GM18511 (cell line): ENCODE measurements at regions not wholly inside any gene's neighbourhood (a gene's known extent, or its start where the extent isn't known, plus 50 kb on each side); places are given as distances from the start of the nearest gene placed in this dataset.
A peak's percentile ranks its signal among the peaks of the same experiment; 100 is the strongest.

Experiments
- ATAC-seq: cut with Tn5 transposase; IDR thresholded peaks from one replicate; pipeline ENCODE4 v1.9.1; 2021; ENCODE audit warnings: mild to moderate bottlenecking, moderate library complexity; ENCODE audit not compliant: unreplicated experiment

DNA sequence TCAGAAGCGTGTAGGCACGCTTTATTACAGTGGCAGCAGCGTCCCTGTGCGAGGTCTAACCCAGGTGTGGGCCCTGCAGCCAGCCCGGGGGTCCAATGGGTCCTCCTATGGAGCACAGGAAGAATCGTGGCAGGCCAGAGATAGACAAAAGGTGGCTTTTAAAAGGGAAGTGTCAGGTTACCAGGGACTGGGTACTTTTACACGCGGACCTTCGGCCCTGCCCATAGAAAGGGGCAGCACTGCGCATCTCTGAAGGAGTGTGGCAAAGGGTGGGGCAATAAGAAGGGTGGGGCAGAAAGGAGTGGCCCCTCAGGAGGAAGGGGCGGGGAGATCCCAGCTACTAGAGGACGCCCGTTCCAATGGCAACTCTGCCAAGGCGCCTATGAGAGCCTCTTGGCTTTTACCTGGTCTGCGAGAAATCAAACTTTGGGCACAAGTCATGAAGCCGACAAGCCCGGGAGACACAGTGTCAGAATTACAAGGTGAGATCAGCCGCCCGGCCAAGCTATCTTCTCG, 1419.8 kb downstream of the UQCRFS1 start:
- ATAC-seq = peak; percentile 76

DNA sequence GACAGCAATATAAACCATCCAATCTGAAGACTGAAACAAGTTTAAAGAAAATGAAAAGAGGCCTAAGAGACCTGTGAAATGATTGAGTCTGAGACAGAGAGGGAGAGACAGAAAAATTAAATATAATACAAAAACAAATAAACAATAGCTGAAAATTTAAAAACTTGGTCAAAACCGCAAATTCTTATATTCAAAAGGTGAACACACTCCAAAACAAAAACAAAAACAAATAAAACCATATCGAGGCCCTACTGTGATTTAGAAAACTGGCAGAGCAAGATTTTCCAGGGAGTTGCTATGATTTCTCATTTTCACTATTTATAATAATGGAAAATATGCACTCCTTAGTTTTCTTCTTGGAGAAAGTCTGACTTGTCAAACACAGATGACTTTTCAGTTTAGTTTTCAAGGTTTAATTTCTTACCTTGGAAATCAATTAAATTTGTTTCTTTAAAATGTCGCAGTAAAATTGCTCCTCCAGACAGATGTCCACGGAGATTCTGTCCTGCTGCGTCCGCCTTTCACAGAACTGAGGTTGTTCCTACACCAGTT, 1420.3 kb downstream of the UQCRFS1 start:
- no peak for ATAC-seq

DNA sequence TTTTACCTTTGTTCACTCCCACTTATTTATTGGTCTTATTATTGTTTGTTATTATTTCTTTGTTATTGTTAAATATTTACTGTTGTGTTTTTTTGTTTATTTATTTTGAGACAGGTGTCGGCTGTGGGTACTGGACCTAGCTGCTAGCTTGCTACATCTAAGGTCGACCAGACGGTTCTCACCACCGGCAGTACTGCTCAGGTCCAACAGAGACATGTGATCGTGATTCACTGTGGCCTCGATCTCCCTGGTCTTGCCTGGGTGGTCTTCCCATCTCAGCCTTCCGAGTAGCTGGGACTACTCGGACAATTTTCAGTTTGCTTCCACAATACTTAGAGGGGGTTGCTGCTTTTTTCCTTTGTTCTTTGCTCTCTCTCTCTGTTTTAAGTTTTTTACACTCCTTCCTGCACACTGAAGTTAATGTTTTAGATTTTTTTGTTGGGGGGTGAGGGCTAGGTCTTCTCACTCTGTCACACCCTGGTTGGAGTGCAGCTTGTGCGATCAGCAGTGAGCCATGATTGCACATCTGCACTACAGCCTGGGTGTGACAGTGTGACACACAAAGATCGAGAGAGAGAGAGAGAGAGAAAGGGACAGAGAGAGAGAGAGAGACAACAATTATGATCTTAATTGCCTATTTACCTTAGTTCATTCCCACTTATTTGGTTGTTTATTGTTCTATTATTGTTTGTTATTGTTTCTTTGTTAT, 1432.4 kb downstream of the UQCRFS1 start:
- ATAC-seq = no peak

DNA sequence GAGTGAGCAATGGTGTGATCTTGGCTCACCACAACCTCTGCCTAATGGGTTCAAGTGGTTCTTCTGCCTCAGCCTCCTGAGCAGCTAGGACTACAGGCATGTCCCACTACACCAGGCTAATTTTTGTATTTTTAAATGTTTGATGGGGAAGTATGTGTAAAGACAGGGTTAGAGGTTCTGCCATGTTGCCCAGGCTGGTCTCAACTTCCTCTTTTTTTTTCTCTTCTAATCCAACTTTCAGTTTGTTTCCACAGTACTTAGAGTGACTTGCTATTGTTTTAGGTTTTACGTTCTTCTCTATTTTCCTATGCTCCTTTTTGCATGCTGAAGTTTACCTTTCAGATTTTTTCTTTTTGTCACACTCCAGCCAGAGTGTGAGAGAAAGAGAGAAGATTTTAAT, 1433.0 kb downstream of the UQCRFS1 start:
- ATAC-seq = no peak

- ATAC-seq = no peak
Observed at GRCh38 chr19:27777726-27778125, 1435.2 kb downstream of the UQCRFS1 start.

DNA sequence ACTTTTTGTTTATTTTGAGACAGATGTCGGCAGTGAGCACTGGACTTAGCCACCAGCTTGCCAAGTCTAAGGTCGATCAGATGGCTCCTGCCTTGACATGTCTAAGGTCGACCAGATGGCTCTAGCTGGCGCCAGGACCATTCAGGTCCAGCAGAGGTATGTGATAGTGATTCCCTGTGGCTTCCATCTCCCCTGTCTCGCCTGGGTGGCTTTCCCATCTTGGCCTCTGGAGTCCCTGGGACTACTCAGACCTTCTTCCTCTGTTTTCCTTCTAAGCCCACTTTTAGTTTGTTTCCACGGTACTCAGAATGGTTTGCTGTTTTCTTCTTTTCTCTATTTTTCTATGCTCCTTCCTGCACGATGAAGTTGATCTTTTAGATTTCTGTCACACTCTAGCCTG, 1435.7 kb downstream of the UQCRFS1 start:
- no peak for ATAC-seq

GRCh38 chr19:27776524-27776923, 1436.4 kb downstream of the UQCRFS1 start:
- ATAC-seq = no peak

GRCh38 chr19:27776020-27776419, 1436.9 kb downstream of the UQCRFS1 start:
- no peak for ATAC-seq

GRCh38 chr19:27775395-27775794, 1437.6 kb downstream of the UQCRFS1 start:
- ATAC-seq = no peak

DNA sequence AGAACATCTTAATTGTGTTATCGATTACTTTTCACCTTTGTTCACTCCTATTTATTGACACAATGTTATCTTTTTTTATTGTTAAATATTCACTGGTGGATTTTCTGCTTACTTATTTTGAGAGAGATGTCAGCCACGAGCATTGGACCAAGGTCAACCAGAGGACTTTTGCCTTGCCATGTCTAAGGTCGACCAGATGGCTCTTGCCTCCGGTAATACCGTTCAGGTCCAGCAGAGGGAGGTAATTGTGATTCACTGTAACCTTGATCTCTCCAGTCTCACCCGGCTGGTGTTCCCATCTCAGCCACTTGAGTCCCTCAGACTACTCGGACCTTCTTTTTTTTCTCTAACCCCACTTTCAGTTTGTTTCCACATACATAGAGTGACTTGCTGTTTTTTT, 1438.1 kb downstream of the UQCRFS1 start:
- ATAC-seq = no peak

DNA sequence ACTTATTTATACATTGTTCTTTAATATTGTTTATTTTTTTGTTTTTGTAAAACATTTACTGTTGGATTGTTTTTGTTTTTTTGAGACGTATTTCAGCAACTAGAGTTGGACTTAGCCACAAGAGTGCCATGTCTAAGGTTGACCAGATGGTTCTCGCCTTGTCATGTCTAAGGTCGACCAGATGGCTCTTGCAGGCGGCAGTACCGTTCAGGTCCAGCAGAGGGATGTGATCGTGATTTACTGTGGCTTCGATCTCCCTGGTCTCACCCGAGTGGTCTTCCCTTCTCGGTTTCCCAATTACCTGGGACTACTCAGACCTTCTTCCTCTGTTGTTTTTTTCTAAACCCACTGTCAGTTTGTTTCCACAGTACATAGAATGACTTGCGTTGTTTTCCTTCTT, 1438.6 kb downstream of the UQCRFS1 start:
- no peak for ATAC-seq

DNA sequence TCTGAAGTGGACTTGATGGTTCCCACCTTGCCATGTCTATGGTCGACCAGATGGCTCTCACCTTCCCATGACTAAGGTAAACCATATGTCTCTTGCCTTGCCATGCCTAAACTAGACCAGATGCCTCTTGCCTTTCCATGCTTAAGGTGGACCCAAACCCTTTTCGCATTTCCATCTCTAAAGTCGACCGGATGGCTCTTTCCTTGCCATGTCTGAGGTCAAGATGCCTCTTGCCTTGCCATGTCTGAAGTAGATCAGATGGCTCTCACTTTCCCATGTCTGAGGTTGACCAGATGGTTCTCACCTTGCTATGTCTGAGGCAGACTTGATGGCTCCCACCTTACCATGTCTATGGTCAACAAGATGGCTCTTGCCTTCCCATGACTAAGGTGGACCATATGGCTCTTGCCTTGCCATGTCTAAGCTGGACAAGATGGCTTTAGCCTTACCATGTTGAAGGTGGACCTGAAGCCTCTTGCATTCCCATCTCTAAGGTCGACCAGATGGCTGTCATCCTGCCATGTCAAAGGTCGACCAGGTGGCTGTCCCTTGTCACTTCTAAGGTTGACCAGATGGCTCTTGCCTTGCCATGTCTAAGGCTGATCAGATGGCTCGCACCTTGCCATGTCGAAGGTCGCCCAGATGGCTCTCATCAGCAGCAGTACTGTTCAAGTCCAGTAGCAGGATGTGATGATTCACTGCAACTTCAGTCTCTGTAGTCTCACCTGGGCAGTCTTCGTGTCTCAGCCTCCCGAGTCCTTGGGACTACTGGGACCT, 1439.4 kb downstream of the UQCRFS1 start:
- ATAC-seq = no peak

DNA sequence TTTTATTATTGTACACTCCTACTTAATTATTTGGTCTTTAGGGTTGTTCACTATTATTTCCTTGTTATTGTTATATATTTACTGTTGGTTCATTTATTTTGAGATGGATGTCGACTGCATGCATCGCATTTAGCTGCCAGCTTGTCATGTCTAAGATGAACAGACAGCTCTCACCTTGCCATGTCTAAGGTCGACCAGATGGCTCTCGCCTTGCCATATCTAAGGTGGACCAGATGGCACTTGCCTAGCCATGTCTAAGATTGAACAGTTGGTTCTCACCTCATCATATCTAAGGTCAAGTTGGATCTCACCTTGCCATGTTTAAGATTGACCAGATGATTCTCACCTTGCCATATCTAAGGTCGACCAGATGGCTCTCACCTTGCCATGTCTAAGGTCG, 1440.9 kb downstream of the UQCRFS1 start:
- ATAC-seq = no peak

GRCh38 chr19:27770095-27770494, 1442.9 kb downstream of the UQCRFS1 start:
- no peak for ATAC-seq

GRCh38 chr19:27767234-27767633, 1445.7 kb downstream of the UQCRFS1 start:
- no peak for ATAC-seq

DNA sequence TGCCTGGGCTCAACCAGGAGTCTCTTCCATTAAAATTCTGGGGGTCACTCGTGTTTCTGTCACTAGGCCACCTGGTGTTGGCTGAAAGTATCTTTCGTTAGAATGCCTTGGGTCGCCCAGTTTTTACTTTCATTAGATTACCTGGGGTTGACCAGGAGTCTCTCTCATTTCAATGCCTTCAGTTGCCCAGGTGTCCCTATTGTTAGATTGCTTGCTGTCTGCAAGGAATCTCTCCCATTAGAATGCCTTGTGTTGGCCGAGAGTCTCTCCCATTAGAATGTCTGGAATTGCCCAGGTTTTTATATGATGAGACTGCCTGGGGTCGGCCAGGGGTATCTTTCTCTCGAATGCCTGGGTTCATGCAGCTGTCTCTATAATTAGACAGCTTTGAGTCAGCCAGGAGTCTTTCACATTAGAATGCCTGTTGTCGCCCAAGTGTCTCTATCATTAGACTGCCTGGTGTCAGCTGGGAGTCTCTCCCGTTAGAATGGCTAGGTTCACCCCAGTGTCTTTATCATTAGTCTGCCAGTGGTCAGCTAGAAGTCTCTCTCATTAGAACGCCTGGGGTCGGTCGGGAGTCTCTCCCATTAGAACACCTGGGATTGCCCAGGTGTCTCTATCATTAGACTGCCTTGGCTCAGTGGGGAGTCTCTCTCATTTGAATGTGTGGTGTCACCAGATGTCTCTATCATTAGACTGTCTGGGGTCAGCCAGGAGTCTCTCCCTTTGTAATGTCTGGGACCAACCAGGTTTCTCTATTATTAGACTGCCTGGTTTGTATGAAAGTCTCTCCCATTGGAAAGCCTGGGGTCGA, 1446.8 kb downstream of the UQCRFS1 start:
- no peak for ATAC-seq

- ATAC-seq = no peak
Observed at GRCh38 chr19:27765397-27765796, 1447.6 kb downstream of the UQCRFS1 start.

DNA sequence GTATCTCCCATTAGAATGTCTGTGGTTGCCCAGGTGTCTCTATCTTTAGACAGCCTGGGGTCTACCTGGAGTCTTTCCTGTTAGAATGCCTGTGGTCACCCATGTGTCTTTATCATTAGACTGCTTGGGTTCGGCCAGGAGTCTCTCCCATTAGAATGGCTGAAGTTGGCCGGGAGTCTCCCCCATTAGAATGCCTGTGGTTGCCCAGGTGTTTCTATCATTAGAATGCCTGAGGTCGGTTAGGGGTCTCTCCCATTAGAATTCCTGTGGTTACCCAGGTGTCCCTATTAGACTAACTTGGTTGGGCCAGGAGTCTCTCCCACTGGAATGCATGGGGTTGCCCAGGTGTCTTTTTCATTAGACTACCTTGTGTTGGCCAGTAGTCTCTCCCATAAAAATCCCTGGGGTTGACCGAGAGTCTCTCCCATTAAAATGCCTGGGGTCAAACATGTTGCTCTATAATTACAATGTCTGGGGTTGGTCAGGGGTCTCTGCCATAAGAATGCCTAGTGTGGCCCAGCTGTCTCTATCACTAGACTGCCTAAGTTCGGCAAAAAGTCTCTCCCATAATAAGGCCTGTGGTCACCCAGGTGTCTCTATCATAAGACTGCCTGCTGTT, 1448.7 kb downstream of the UQCRFS1 start:
- no peak for ATAC-seq

GRCh38 chr19:27762933-27763332, 1450.0 kb downstream of the UQCRFS1 start:
- no peak for ATAC-seq

DNA sequence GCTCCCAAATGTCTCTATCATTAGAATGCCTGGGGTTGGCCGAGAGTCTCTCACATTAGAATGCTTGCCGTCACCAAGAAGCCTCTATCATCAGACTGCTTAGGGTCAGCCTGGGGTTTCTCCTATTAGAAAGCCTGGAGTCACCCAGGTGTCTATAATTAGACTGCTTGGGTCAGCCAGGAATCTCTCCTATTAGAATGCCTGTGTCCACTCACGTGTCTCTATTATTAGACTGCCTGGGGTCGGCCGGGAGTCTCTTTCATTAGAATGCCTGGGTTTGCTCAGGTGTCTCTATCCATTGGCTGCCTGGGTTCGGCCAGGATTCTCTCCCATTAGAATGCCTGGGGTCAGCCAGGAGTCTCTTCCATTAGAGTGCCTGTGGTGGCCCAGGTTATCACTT, 1453.1 kb downstream of the UQCRFS1 start:
- no peak for ATAC-seq
